AG04449 (cell line): ENCODE measurements at regions not wholly inside any gene's neighbourhood (a gene's known extent, or its start where the extent isn't known, plus 50 kb on each side); places are given as distances from the start of the nearest gene placed in this dataset.
"Not testable (repeated sequence)": the region's sequence is repeated elsewhere in the genome, so short reads cannot be mapped to it uniquely, and the experiment has no call there.

ENCODE experiments used
- CTCF ChIA-PET: fragments of 350-600 bp; formaldehyde crosslinking; extraction: SDS; loops from one replicate; lab custom pipeline; 2021; ENCODE audit warnings: antibody characterized with exemption; lab: Yijun Ruan, JAX
- POLR2A ChIA-PET: fragments of 400-600, 350-600 bp; formaldehyde crosslinking; extraction: SDS; loops from one replicate; lab custom pipeline; 2020; ENCODE audit warnings: antibody characterized with exemption, inconsistent platforms; lab: Yijun Ruan, JAX
- DNase-seq: peaks from one replicate; pipeline ENCODE4 v3.0.0-alpha.2; 2010; ENCODE audit warnings: low read depth, low spot score
- H3K4me3 ChIP-seq: 2 replicates; pipeline ENCODE4 v1.5.1; 2011; ENCODE audit warnings: low read depth, mild to moderate bottlenecking, control low read depth, low read length

GRCh38 chr16:33913601-33914000, 454.2 kb downstream of the TP53TG3F start:
- CTCF ChIA-PET, POLR2A ChIA-PET, H3K4me3 ChIP-seq, DNase-seq: not testable (repeated sequence)

GRCh38 chr16:33920761-33921545, 461.5 kb downstream of the TP53TG3F start:
- CTCF ChIA-PET, DNase-seq, H3K4me3 ChIP-seq, POLR2A ChIA-PET: not testable (repeated sequence)

- DNase-seq, H3K4me3 ChIP-seq, POLR2A ChIA-PET, CTCF ChIA-PET: not testable (repeated sequence)
Observed at GRCh38 chr16:33922914-33923313, 463.5 kb downstream of the TP53TG3F start.

GRCh38 chr16:33928026-33928425, 468.6 kb downstream of the TP53TG3F start:
- CTCF ChIA-PET, POLR2A ChIA-PET, DNase-seq, H3K4me3 ChIP-seq: not testable (repeated sequence)

GRCh38 chr16:33932191-33932590, 472.8 kb downstream of the TP53TG3F start:
- POLR2A ChIA-PET, CTCF ChIA-PET, DNase-seq, H3K4me3 ChIP-seq: not testable (repeated sequence)

- DNase-seq, POLR2A ChIA-PET, H3K4me3 ChIP-seq, CTCF ChIA-PET: not testable (repeated sequence)
Observed at GRCh38 chr16:33933039-33933438, 473.6 kb downstream of the TP53TG3F start.

GRCh38 chr16:33935766-33936165, 476.4 kb downstream of the TP53TG3F start:
- H3K4me3 ChIP-seq, CTCF ChIA-PET, DNase-seq, POLR2A ChIA-PET: not testable (repeated sequence)

GRCh38 chr16:33938097-33938496, 478.7 kb downstream of the TP53TG3F start:
- H3K4me3 ChIP-seq, POLR2A ChIA-PET, CTCF ChIA-PET, DNase-seq: not testable (repeated sequence)

GRCh38 chr16:33961536-33961935, 502.1 kb downstream of the TP53TG3F start:
- H3K4me3 ChIP-seq, CTCF ChIA-PET, POLR2A ChIA-PET, DNase-seq: not testable (repeated sequence)

- CTCF ChIA-PET, POLR2A ChIA-PET, DNase-seq, H3K4me3 ChIP-seq: not testable (repeated sequence)
Observed at GRCh38 chr16:33965534-33965933, 506.1 kb downstream of the TP53TG3F start.

- H3K4me3 ChIP-seq, POLR2A ChIA-PET, DNase-seq, CTCF ChIA-PET: not testable (repeated sequence)
Observed at GRCh38 chr16:33966855-33967254, 507.4 kb downstream of the TP53TG3F start.

GRCh38 chr16:33974557-33974956, 515.1 kb downstream of the TP53TG3F start:
- H3K4me3 ChIP-seq, POLR2A ChIA-PET, DNase-seq, CTCF ChIA-PET: not testable (repeated sequence)

- DNase-seq, H3K4me3 ChIP-seq, CTCF ChIA-PET, POLR2A ChIA-PET: not testable (repeated sequence)
Observed at GRCh38 chr16:33975744-33976143, 516.3 kb downstream of the TP53TG3F start.

GRCh38 chr16:33976521-33976920, 517.1 kb downstream of the TP53TG3F start:
- CTCF ChIA-PET, POLR2A ChIA-PET, H3K4me3 ChIP-seq, DNase-seq: not testable (repeated sequence)

- POLR2A ChIA-PET, H3K4me3 ChIP-seq, DNase-seq, CTCF ChIA-PET: not testable (repeated sequence)
Observed at GRCh38 chr16:33978784-33979183, 519.4 kb downstream of the TP53TG3F start.

GRCh38 chr16:33979613-33980012, 520.2 kb downstream of the TP53TG3F start:
- POLR2A ChIA-PET, CTCF ChIA-PET, H3K4me3 ChIP-seq, DNase-seq: not testable (repeated sequence)

- H3K4me3 ChIP-seq, POLR2A ChIA-PET, DNase-seq, CTCF ChIA-PET: not testable (repeated sequence)
Observed at GRCh38 chr16:33980736-33981135, 521.3 kb downstream of the TP53TG3F start.
